Inflammatory macrophage treated with lipopolysaccharide for 1 hour (primary cell): ENCODE measurements at regions not wholly inside any gene's neighbourhood (a gene's known extent, or its start where the extent isn't known, plus 50 kb on each side); places are given as distances from the start of the nearest gene placed in this dataset.

Experiments
- DNase-seq, 2 donors: peaks; one replicate each; pipeline ENCODE4 v3.0.0-alpha.2; 2020 to 2022

DNA sequence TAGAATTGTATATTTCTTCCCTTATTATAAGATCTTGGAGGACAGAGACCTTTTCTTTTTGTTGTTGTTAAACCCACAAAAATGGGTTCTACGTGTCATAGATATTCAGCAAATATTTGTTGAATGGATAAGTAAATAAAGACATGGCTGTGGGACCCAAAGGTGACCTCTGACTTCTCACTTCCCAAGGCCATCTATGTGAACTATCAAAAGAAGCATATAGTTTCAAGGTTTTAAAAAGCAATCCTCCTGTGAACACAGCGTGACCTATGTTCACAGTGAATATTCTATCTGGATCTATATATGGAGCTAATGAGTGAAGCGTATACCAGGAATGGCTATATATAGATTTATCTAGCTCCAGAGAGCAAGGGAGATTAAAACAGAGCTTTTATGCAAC, 312.8 kb upstream of the C11orf87 start:
- no peak for DNase-seq

DNA sequence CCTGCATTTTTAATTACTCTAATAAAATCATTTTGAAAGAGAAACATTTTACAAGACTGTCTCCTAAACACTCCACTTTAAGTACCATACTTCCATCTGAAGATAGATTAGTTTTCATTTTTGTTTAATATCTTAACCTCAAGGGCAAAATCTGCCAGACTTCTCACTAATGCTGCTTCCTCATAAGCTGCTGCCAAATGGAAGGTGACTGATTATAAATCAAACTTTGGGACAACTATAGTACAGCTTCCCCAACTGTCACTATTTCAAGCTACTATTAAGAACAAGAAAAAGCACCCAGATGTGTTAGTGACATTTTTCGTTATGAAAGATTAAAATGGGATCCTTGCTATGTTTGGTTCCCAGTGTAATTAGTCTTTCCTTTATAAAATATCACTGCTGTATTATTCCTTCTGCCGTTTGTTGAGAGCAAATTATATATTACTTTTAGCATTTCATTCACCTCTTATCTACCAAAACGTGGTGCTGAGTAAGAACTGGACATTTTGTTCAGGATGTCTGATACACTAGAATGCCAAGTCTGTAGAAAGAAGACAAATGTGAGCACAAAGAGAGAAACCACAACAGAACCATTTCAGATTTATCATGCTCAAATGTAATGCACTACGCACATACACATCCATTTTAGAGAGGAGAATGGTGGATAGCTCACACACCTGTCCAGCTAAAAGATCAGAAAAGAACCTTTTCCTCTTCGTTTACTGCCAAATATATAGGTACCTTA, 312.2 kb upstream of the C11orf87 start:
- no peak for DNase-seq

DNA sequence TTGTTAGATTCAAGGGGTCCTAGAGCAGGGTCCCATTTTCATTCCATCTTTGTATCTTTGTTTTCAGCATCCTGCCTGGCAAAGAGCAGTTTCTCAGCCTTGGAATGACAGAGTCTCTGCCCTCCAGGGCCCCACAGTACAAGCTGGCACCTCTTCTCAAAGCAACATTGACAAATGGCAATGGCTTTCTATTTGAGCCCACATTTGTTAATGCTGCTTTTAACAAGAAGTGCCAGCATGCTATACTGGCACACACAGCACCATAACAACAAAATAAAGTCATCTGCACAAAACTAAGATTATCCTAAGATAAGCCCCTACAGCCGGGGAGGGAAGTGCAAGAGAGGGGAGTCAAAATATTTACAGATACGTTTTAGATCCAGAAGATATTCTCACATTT, 309.7 kb upstream of the C11orf87 start:
- DNase-seq: no peak

DNA sequence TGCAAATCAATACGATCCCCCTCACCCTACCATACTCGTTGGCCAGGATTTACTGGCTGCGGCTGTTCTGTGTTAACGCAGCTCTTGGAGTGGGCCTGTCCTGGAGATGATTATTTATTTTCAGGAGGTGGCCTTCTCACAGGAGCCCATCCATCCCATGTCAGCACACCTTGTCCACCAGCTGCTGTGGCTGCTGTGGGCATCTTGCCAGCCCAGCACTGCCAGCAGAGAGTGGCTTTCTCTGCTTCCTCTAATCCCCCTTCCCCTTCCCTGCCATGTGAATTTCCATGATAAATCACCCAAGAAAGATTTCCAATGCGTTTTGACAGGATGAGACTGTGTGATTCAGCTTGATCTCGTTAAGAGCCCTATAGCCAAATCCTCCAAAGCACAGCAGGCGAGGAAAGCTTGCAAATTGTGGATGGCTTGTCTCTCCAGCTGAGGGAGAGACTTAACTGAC, 309.1 kb upstream of the C11orf87 start:
- no peak for DNase-seq

DNA sequence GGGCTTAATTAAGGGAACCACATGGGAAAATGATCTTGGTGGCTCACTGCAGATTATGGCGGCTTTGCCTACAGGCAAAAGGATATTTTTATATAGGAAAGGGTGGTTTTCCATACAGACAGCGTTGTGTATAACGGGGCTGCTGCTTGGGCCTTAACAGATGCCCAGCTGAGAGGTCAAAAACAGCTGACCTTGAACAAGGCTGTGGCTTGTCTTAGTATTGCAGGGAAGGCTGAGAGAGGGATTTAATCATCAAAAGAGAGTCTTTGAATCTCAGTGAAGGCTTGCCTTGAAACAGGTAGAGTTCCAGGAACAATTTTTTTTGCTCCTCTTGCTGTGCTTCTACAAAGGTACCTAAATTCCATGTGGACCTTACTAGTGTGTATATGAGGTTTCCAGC, 301.6 kb upstream of the C11orf87 start:
- DNase-seq: no peak

DNA sequence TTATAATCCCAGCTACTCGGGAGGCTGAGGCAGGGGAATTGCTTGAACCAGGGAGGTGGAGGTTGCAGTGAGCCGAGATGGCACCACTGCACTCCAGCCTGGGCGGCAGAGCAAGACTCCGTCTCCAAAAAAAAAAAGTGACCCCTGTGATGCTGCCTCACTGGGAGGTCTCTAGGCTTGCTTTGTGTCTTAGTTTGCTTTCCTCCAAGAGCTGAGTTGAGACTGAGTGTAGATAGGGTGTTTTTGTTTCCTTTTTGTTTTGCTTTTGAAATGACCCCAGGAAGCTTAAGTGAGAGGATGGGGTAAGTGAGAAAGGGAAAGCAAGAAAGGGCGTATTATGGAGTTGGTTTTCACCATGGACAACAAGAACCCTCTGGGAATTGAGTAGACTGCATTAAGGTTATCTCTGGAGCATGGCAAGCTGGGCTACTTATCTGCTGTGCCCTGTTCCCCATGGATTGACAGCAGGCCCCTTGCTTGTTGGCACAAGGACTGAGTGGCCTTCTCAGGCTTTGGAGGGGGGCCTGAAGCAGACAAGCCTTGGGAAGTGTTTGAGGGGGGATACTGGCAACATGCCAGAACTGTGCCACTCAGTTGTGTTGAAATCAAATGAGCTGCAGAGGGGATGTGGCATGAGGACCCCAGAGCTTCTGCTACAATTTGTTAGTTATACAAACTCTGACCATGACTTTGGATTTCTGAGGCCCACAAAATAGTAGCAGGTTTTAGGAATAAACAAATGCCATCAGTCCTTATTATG, 300.6 kb upstream of the C11orf87 start:
- no peak for DNase-seq

DNA sequence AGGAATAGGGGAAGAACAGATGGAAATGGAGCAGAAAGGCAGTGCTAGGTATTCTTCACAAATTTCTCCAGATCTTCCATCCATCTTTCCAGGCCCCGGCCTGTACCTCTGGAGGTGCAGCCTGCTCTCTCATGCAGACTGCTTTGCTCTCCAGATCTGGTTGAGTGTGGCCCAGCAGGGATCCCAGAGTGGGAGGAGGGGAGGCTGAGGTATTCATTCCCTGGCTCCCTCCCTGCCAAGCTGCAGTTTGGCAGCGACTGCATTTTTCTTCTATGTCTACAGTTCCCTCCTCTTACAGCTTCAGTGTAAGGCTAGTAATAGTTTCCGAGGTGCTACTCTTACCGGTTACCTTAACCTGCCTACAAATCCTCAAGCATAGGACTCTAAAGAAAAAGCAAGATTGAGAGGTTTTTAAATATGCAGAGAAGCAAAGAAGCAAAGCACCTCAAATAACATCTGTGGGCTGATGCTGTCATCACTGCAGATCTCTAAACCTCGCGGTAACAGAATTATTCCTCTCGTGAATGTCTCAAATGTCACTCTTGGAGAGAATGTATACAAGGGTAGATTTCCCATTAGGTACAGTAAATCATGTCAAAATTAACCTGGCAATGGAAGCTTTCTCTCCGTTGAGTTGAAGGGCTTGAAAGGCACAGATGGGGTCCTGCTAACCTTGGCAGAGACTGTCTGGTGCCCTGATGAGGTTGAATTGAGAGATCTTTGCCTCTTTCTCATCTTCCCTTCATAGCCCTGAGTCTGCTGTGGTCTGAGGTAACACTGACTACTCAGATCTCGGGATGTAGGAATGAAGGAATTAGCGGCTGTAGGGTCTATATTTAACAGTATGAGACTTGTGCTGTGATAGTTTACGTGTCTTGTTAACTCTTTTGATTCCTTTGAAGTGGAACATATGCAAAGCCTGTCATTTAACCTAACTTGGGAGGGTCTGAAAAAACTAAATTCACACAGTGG, 297.9 kb upstream of the C11orf87 start:
- DNase-seq: no peak

DNA sequence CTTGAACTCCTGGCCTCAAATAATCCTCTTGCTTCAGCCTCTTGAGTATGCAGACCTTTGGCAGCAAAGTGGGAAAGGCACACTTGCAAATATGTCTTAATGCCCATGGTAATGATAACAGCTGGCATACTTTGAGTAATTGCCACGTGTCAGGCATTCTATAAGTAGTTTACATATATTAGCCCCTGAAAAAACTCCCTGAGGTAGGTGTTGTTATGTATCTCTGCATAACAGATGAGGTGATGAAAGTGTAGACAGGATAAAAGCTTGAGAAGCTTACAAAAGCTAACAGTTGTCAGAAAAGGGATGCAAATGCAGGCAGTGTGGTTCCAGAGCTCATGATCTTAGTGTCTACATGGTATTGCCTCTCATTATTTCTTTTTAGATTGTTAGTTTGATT, 291.1 kb upstream of the C11orf87 start:
- no peak for DNase-seq

DNA sequence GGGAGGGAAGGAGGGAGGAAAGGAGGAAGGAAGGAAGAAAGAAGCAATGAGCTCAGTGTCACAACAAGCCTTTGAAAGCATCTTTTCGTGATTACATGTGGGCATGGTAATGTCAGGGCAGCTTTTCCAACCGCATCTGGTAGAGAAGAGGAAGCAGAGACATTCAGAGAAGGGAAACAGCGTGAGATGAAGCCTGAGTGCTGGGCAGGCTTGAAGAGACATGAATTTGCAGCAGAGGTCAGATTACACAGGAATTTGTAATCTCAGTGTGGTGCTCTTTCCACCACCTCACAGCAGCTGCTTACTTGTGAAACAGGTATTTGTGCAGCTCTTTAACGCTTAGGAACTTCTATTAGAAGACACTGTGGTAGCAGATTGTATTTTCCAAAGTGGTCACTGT, 289.5 kb upstream of the C11orf87 start:
- no peak for DNase-seq

DNA sequence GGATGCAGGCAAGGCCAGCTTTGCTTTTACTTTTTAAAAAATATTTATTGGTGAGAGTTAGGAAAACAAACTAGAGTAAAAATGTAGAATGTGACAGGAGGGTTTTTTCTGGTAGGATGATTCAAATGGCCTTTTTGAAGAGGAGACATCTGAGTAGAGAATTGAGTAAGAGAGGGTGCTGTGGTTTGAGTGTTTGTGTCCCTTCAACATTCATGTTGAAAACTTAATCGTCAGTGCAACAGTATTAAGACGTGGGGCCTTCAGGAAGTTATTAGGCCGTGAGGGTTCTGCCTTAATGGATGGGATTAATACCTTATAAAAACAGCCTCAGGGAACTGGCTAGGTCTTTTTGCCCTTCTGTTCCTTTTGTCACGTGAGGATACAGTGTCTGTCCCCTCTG, 288.8 kb upstream of the C11orf87 start:
- DNase-seq: no peak

DNA sequence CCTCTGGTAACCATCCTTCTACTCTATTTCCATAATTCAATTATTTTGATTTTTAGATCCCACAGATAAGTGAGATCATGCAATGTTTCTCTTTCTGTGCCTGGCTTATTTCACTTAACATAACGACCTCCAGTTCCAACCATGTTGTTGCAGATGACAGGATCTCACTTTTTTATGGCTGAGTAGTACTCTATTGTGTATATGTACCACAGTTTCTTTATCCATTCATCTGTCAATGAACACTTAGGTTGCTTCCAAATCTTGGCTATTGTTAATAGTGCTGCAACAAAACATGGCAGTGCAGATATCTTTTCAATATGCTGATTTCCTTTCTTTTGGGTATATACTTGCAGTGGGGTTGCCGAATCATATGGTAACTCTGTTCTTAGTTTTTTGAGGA, 286.4 kb upstream of the C11orf87 start:
- DNase-seq: no peak

DNA sequence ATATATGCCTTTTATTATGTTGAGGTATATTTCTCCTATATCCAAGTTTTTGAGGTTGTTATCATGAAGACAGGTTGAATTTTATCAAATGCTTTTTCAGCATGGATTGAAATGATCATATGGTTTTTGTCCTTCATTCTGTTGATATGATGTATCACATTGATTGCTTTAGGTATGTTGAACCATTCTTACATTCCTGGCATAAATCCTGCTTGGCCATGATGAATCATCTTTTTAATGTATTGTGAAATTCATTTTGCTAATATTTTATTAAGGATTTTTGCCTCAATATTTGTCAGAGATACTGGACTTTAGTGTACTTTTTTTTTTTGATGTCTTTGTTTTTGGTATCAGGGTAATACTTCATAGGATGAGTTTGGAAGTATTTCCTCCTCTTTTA, 283.8 kb upstream of the C11orf87 start:
- no peak for DNase-seq

DNA sequence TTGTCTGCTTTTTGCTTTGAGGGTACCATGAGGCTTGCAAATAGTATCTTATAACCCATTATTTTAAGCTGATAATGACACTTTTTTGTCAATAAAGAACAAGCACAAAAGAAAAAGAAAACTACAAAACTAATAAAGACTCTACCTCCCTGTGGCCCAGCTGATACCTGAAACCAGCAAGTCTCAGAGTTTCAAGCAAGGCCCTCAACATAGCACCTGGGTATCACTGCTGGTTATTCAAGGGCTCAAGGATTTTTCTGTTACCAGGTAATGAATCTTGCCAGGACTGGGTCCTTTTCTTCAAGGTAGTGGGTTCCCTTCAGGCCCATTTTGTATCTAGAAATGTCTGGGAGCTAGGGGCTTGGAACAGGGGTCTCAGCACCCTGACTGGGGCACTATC, 281.6 kb upstream of the C11orf87 start:
- DNase-seq: no peak

DNA sequence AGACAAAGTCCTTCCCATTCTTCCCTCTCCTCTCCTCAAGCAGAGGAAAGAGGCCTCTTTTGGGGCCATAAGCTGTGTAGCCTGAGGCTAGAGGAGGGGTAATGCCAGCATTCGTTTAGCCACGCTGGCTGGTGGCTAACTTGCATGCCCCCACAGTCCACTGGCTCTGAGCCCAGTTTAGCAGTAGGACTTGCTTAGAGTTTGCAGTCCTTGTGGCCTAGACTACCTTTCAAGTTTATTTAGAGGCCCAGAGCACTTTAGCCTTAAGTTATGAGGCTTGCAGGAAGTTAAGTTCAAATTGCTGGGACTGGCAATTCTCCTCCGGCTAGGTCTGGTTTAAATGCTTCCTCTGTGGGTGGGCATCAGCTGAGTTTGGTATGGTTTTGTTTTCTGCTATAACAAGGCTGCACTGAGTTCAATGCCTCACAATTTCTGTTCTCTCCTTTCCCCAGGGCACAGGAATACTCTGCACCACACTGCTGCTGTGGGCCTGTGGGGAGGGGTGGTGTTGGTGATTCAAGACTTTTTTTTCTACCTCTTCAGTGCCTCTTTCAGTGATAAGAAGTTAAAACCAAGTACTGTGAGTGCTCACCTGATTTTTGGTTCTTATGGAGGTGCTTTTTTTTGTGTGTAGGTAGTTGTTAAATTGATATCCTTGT, 281.0 kb upstream of the C11orf87 start:
- DNase-seq: no peak

DNA sequence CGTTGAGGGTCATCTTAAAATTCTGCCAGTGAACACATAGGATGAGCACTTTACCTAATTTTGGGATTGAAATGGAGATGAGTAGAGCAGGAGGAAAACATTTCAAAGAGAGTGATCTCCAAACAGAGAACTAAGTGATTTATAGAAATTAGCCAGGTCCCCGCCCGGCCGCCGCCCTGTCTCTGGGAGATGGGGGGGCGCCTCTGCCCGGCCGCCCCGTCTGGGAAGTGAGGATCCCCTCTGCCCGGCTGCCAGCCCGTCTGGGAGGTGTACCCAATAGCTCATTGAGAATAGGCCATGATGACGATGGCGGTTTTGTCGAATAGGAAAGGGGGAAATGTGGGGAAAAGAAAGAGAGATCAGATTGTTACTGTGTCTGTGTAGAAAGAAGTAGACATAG, 276.7 kb upstream of the C11orf87 start:
- DNase-seq: no peak

DNA sequence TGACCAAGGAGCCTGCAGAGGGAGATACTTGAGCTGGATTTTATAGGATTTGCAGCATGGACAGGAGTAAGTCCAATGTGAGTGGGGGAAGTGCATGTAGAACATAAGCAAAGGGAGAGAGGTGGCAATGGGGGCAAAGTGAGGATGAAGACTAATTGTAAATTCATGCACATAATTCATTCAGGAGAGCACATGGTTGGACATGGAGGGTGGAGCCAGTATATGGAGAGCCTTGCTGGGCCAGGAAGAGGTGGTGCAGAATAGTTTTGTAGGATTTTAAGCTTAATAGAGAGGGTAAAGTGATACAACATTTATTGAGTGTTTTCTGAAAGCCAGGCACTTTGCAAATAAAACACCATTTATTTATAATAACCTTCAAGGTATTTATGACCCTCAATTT, 274.3 kb upstream of the C11orf87 start:
- no peak for DNase-seq

DNA sequence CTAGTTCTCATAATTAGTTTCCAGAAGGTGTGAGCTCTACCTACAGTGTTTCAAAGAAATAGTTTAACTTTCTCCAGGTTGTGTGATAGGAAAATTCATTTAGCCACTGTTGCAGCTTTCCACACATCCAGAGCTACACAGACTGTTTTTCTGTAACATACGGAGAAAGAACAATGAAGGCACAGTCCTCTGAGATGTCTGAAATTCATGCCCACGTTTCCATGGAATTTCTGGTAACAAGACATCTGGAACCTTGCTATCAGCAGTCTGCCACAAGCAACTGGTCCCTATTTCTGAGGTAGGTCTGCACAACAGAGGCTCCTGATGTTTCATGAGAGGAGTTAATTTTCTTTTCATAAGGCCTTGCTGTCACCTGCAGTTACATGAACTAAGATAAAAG, 273.3 kb upstream of the C11orf87 start:
- no peak for DNase-seq

DNA sequence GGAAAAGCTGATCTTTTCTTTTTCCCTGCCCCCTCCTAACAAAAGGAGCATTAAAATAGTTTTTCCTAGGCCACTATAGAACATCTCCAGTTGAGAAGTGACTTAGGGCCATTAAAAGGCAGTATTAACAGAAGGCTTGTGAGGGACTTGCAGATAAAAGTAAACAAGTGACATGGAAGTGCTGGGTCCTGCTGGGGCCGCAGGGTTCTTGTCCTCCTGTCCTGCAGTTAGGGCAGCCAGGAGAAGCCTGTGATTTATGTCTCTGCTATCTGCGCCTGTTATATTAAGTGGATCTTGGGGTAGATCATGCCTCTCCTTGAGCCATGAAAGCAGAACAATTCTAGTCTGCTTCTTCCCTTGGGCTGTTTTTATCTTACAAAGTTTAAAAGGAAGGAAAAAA, 271.4 kb upstream of the C11orf87 start:
- DNase-seq: no peak

DNA sequence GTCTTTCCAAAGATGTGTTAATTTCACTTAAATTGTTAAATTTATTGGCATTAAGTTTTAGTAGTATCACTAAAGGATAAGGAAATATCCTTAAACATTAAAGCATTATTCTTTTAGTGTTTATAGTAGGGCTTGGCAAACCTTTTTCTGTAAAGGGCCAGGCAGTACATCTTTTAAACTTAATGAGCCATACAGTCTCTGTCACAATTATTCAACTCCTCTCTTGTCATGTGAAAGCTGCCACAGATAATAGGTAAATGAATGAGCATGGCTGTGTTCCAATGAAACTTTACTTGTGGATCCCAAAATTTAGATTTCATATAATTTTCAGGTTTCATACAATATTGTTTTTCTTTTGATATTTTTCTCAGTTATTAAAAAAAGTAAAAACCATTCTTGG, 268.2 kb upstream of the C11orf87 start:
- no peak for DNase-seq

DNA sequence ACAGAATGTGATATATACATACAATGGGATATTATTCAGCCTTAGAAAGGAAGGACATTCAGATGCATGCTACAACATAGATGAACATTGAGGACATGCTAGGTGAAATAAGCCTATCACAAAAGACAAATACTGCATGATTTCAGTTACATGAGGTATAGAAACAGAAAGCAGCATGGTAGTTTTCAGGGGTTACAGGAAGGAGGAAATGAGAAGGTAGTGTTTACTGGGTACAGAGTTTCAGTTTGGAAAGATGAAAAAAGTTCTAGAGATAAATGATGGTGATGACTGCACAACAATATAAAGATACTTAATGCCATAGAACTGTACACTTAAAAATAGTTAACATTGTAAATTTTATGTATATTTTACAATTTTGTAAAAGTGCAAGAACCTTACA, 266.7 kb upstream of the C11orf87 start:
- DNase-seq: no peak

DNA sequence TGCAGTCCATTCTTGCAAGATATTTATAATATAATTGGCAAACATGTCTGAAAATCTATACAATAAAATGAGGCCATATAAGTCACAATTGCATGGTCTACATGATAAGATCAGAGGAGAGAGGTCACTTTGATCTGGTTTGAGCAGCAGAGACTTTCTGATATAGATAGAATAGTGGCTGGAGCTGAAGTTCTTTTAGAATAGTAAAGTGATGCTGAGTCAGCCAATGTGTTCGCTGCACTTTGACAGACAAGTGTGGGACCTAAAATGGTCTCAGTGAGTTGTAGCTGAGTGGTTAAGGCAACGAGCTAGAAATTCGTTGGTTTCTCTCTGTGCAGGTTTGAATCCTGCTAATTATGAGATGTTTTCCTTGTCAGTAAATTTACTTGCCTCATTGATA, 257.0 kb upstream of the C11orf87 start:
- DNase-seq: no peak

DNA sequence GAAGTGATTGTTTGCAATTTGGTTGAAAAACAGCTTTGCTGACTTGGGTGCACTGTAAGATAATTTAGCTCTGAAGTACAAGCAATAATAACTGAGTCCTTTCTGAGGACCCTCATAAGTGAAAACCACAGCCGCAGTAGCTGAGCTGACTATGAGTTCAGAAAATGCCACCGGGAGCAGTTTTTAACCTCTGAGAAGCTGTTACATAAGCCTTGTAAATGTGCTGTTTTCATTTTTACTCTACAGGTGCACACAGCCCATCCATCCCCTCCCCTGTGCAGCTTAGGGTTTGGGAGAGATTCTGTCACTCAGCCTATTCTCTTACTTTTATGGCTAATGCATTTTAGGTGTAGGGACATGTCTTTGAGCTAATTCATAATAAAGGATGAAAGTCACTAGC, 255.5 kb upstream of the C11orf87 start:
- DNase-seq: no peak

DNA sequence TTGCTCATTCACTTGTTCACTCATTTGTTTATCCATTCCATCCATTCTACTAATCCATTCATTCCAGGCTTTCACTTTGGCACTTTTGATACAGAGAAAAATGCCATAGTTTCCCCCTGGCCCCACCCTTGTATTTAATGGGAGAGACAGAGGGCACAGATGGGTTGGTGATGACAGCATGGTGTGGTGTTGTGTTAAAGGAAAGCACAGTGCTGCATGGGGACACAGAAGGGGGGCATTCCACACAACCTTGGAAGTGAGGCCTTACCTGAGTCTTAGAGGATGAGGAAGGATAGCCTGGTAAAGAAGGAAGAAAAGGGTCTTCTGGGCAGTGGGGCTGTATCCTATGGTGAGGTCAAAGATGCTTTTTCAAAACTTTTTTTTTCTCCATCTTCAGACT, 248.5 kb upstream of the C11orf87 start:
- no peak for DNase-seq
